PC-3 (cell line): ENCODE measurements at regions not wholly inside any gene's neighbourhood (a gene's known extent, or its start where the extent isn't known, plus 50 kb on each side); places are given as distances from the start of the nearest gene placed in this dataset.

Source experiments
- ATAC-seq: fragments of 200-7000 bp; cut with Tn5 transposase; 2 replicates; pipeline ENCODE4 v1.9.1; 2020; ENCODE audit warnings: mild to moderate bottlenecking, moderate library complexity
- BruUV-seq: library from RNA; stranded (reverse); fragments of 400-500 nt; replicated peaks from 2 replicates; lab custom pipeline; 2021; lab: Mats Ljungman, UMichigan
- CTCF ChIA-PET: fragments of 300-600 bp; sonication (Branson Sonifier 250); formaldehyde crosslinking; loops from one replicate; lab custom pipeline; 2022; ENCODE audit warnings: antibody characterized with exemption; lab: Charles Lee
- POLR2A ChIA-PET: fragments of 300-600 bp; sonication (Branson Sonifier 250); formaldehyde crosslinking; loops from one replicate; lab custom pipeline; 2022; ENCODE audit warnings: antibody characterized with exemption; ENCODE audit not compliant: unreplicated experiment; lab: Charles Lee
- DNase-seq: peaks from one replicate; pipeline ENCODE4 v3.0.0-alpha.2; 2015
- H2AFZ ChIP-seq: fragments of 300-600 bp; sonication (generic); 2 replicates; pipeline ENCODE4 v1.6.0; 2016; ENCODE audit warnings: antibody characterized with exemption, low read length
- H3F3A ChIP-seq: fragments of 300-600 bp; sonication (generic); one replicate; pipeline ENCODE4 v1.6.0; 2017; ENCODE audit warnings: antibody characterized with exemption, low read length, control low read depth, mild to moderate bottlenecking; ENCODE audit not compliant: unreplicated experiment
- H3K27ac ChIP-seq: fragments of 300-600 bp; sonication (generic); 2 replicates; pipeline ENCODE4 v1.5.1; 2016; ENCODE audit warnings: mild to moderate bottlenecking, low read length
- H3K27me3 ChIP-seq: fragments of 300-600 bp; sonication (generic); 2 replicates; pipeline ENCODE4 v1.6.1; 2016; ENCODE audit warnings: low read length, mixed read lengths
- H3K36me3 ChIP-seq: fragments of 300-600 bp; sonication (generic); 2 replicates; pipeline ENCODE4 v1.6.1; 2016; ENCODE audit warnings: low read depth, mixed run types, low read length, mixed read lengths
- H3K4me1 ChIP-seq: fragments of 300-600 bp; sonication (generic); 2 replicates; pipeline ENCODE4 v1.5.1; 2016; ENCODE audit warnings: low read length; ENCODE audit not compliant: insufficient read depth
- H3K4me2 ChIP-seq: fragments of 300-600 bp; sonication (generic); 2 replicates; pipeline ENCODE4 v1.6.0; 2016; ENCODE audit warnings: low read length
- H3K4me3 ChIP-seq: fragments of 300-600 bp; sonication (generic); 2 replicates; pipeline ENCODE4 v1.5.1; 2016; ENCODE audit warnings: mild to moderate bottlenecking, low read length, mixed read lengths
- H3K79me2 ChIP-seq: fragments of 300-600 bp; sonication (generic); 2 replicates; pipeline ENCODE4 v1.6.1; 2017; ENCODE audit warnings: low read length, mixed read lengths
- H3K9ac ChIP-seq: fragments of 300-600 bp; sonication (generic); 2 replicates; pipeline ENCODE4 v1.6.0; 2016; ENCODE audit warnings: mild to moderate bottlenecking, low read length
- H3K9me2 ChIP-seq: fragments of 300-600 bp; sonication (generic); replicated peaks from 2 replicates; pipeline ENCODE4 v1.6.1; 2016; ENCODE audit warnings: mixed run types, low read length, mixed read lengths
- H3K9me3 ChIP-seq: fragments of 300-600 bp; sonication (generic); 2 replicates; pipeline ENCODE4 v1.6.1; 2016; ENCODE audit warnings: low read length, mixed read lengths
- H4K20me1 ChIP-seq: fragments of 300-600 bp; sonication (generic); 2 replicates; pipeline ENCODE4 v1.6.1; 2016; ENCODE audit warnings: low read length, mixed read lengths
- CTCF ChIP-seq: fragments of 300-600 bp; sonication (generic); conservative IDR thresholded peaks from 2 replicates; pipeline ENCODE4 v1.5.1; 2017; ENCODE audit warnings: antibody characterized with exemption, low read depth, mild to moderate bottlenecking, low read length
- EZH2 ChIP-seq: fragments of 300-600 bp; sonication (generic); IDR thresholded peaks from one replicate; pipeline ENCODE4 v1.6.1; 2017; ENCODE audit warnings: antibody characterized with exemption, mild to moderate bottlenecking, low read length; ENCODE audit not compliant: unreplicated experiment
- EZH2phosphoT487 ChIP-seq: fragments of 300-600 bp; sonication (generic); IDR thresholded peaks from 2 replicates; pipeline ENCODE4 v1.6.1; 2018; ENCODE audit warnings: mild to moderate bottlenecking, antibody characterized with exemption, low read length, borderline replicate concordance
- intact Hi-C: fragments of 100-400 bp; cut with micrococcal nuclease; formaldehyde crosslinking; loops from 2 replicates; pipeline ENCODE4 v1.9.0; 2023

- no peaks in the 10 kb centered on the region for H3K27me3 ChIP-seq
- intact Hi-C loops = no loop called here
- CTCF ChIA-PET = no interaction called here
- no peak overlapping the region for H3K27ac ChIP-seq
- H3K9me3 ChIP-seq = no peaks in the 10 kb centered on the region
- ATAC-seq (no peak), DNase-seq (no peak)
- BruUV-seq = no TSS peak
- H3K4me2 ChIP-seq = no peak overlapping the region
- POLR2A ChIA-PET = no interaction called here
- no peaks in the 10 kb centered on the region for H3K9me2 ChIP-seq
- H2AFZ ChIP-seq = no peak overlapping the region
- no peaks in the 10 kb centered on the region for H3K79me2 ChIP-seq
- TF ChIP-seq EZH2phosphoT487 (no peak), CTCF (no peak), EZH2 (no peak)
- H4K20me1 ChIP-seq = no peaks in the 10 kb centered on the region
- no peaks in the 10 kb centered on the region for H3K36me3 ChIP-seq
- H3F3A ChIP-seq = no peaks in the 10 kb centered on the region
- no peak overlapping the region for H3K4me3 ChIP-seq
- no peak overlapping the region for H3K9ac ChIP-seq
- peaks cover 18% of the 10 kb centered on the region for H3K4me1 ChIP-seq
These were observed 630.0 kb upstream of the ADGRL2 start for GRCh38 chr1:81170721-81171120.

DNA sequence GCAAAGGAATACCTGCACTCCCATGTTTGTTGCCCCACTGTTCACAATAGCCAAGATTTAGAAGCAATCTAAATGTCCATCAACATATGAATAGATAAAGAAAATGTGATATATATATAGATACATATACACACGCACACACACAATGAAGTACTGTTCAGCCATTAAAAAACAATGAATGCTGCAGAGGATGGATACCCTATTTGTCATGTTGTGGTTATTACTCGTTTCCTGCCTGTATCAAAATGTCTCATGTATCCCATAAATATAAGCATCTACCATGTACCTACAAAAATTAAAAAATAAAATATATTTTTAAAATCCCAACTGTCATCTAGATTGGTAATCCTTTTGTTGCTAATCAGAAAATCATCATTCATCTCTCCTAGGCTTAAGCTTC lies 634.8 kb upstream of the ADGRL2 start:
- CTCF ChIA-PET = no interaction called here

DNA sequence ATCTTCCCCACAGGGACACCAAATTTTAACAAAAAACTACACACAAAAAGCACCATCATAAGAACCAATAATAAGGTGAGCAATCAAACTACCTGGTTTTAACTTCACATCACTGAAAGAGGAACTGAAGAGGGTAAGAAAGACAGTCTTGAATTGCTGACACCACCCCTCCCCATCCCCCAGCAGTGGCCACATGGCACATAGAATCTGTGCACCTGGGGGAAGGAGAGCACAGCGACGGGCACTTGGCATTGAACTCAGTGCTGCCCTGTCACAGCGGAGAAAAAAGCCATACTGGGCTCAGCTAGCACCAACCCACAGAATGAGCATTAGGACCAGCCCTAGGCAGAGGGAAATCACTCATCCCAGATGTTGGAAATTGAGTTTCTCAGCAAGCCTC lies 640.0 kb upstream of the ADGRL2 start:
- TF ChIP-seq EZH2 (no peak), CTCF (no peak), EZH2phosphoT487 (no peak)
- CTCF ChIA-PET = no interaction called here
- no peak for DNase-seq
- Histone ChIP-seq H3K27me3 (no peaks in the 10 kb centered on the region), H2AFZ (no peak overlapping the region), H3K4me1 (no peaks in the 10 kb centered on the region), H3K36me3 (no peaks in the 10 kb centered on the region), H3K9me3 (no peaks in the 10 kb centered on the region), H4K20me1 (no peaks in the 10 kb centered on the region), H3K27ac (no peak overlapping the region), H3F3A (no peaks in the 10 kb centered on the region), H3K4me2 (no peak overlapping the region), H3K9me2 (no peaks in the 10 kb centered on the region), H3K4me3 (no peak overlapping the region), H3K79me2 (no peaks in the 10 kb centered on the region), H3K9ac (no peak overlapping the region)
- ATAC-seq = no peak
- intact Hi-C loops = no loop called here
- no TSS peak for BruUV-seq
- POLR2A ChIA-PET = no interaction called here

More for the DNA sequence above, 634.8 kb upstream of the ADGRL2 start:
- POLR2A ChIA-PET = no interaction called here
- H2AFZ ChIP-seq = no peak overlapping the region
- no peak overlapping the region for H3K27ac ChIP-seq
- H3K9me3 ChIP-seq = no peaks in the 10 kb centered on the region
- no peaks in the 10 kb centered on the region for H3K4me1 ChIP-seq
- no TSS peak for BruUV-seq
- TF ChIP-seq CTCF (no peak), EZH2 (no peak), EZH2phosphoT487 (no peak)
- no peaks in the 10 kb centered on the region for H3K79me2 ChIP-seq
- no peak overlapping the region for H3K4me2 ChIP-seq
- no peaks in the 10 kb centered on the region for H3K36me3 ChIP-seq
- H4K20me1 ChIP-seq = no peaks in the 10 kb centered on the region
- no peaks in the 10 kb centered on the region for H3K9me2 ChIP-seq
- no peak overlapping the region for H3K4me3 ChIP-seq
- no peak overlapping the region for H3K9ac ChIP-seq
- intact Hi-C loops = no loop called here
- ATAC-seq (peak; percentile 67; the same call in 1 of the 2 replicates), DNase-seq (peak; percentile 26)
- no peaks in the 10 kb centered on the region for H3F3A ChIP-seq
- no peaks in the 10 kb centered on the region for H3K27me3 ChIP-seq
